SK-N-SH (cell line): ENCODE measurements at regions not wholly inside any gene's neighbourhood (a gene's known extent, or its start where the extent isn't known, plus 50 kb on each side); places are given as distances from the start of the nearest gene placed in this dataset.
A peak's percentile ranks its signal among the peaks of the same experiment; 100 is the strongest.

Experiments used
- CTCF ChIA-PET: fragments of 300-600, 350-600 bp; formaldehyde crosslinking; extraction: SDS; loops from one replicate; lab custom pipeline; 2021; lab: Yijun Ruan, JAX
- POLR2A ChIA-PET: fragments of 350-600 bp; sonication (Branson Sonifier 250); formaldehyde crosslinking; extraction: SDS; loops from one replicate; lab custom pipeline; 2020; ENCODE audit warnings: antibody characterized with exemption, inconsistent platforms; lab: Yijun Ruan, JAX
- DNase-seq: peaks from one replicate; pipeline ENCODE4 v3.0.0; 2012
- H2AFZ ChIP-seq: fragments of 200-600 bp; sonication (generic); 2 replicates; pipeline ENCODE4 v1.8.1; 2016; ENCODE audit warnings: antibody characterized with exemption, mild to moderate bottlenecking, low read depth
- H3F3A ChIP-seq: fragments of 200-600 bp; sonication (generic); replicated peaks from 2 replicates; pipeline ENCODE3; 2016; ENCODE audit warnings: antibody characterized with exemption, mild to moderate bottlenecking; ENCODE audit not compliant: insufficient read depth
- H3K27ac ChIP-seq, 2 experiments: fragments of 200-500 bp in 1 of 2; fragments of 200-600 bp in 1 of 2; sonication (Bioruptor generic) in 1 of 2; sonication (generic), shearing (Covaris generic) in 1 of 2; 2 replicates each; pipeline versions ENCODE4 v1.5.1 to v1.6.1; 2014 to 2016; ENCODE audit warnings: low read depth in 2 of 2, inconsistent platforms in 1 of 2, low read length in 1 of 2, mild to moderate bottlenecking in 1 of 2, mixed read lengths in 1 of 2
- H3K27me3 ChIP-seq: fragments of 200-600 bp; sonication (generic), shearing (Covaris generic); 2 replicates; pipeline ENCODE4 v1.6.1; 2016; ENCODE audit warnings: mixed run types; ENCODE audit not compliant: insufficient read depth
- H3K36me3 ChIP-seq, 2 experiments: fragments of 200-500 bp in 1 of 2; fragments of 200-600 bp in 1 of 2; sonication (Bioruptor generic) in 1 of 2; sonication (generic) in 1 of 2; replicated peaks in 1 of 2; 2 replicates each; pipeline versions ENCODE3 to v1.5.1; 2014 to 2016; ENCODE audit warnings: low read length in 1 of 2, mild to moderate bottlenecking in 1 of 2; ENCODE audit not compliant: insufficient read depth in 2 of 2, control insufficient read depth in 1 of 2
- H3K4me1 ChIP-seq, 2 experiments: fragments of 200-500 bp in 1 of 2; fragments of 200-600 bp in 1 of 2; sonication (Bioruptor generic) in 1 of 2; sonication (generic), shearing (Covaris generic) in 1 of 2; 2 replicates each; pipeline versions ENCODE4 v1.5.1 to v1.6.1; 2014 to 2016; ENCODE audit warnings: low read depth in 1 of 2, low read length in 1 of 2, mixed run types in 1 of 2; ENCODE audit not compliant: insufficient read depth in 2 of 2, control insufficient read depth in 1 of 2
- H3K4me2 ChIP-seq: fragments of 200-600 bp; sonication (generic), shearing (Covaris generic); 2 replicates; pipeline ENCODE4 v1.6.1; 2017; ENCODE audit warnings: mixed run types
- H3K4me3 ChIP-seq, 2 experiments: fragments of 200-500 bp in 1 of 2; fragments of 200-600 bp in 1 of 2; sonication (Bioruptor generic) in 1 of 2; sonication (generic), shearing (Covaris generic) in 1 of 2; 2 replicates each; pipeline versions ENCODE4 v1.5.1 to v1.8.1; 2014 to 2016; ENCODE audit warnings: low read depth in 2 of 2, inconsistent platforms in 1 of 2, low read length in 1 of 2, mild to moderate bottlenecking in 1 of 2, mixed read lengths in 1 of 2, moderate library complexity in 1 of 2
- H3K79me2 ChIP-seq: fragments of 200-600 bp; sonication (generic); 2 replicates; pipeline ENCODE4 v1.8.1; 2017; ENCODE audit warnings: mild to moderate bottlenecking; ENCODE audit not compliant: insufficient read depth
- H3K9ac ChIP-seq: fragments of 200-600 bp; sonication (generic); 2 replicates; pipeline ENCODE4 v1.6.1; 2017; ENCODE audit warnings: mixed run types
- H3K9me2 ChIP-seq: fragments of 200-600 bp; sonication (generic); 2 replicates; pipeline ENCODE4 v1.6.1; 2017; ENCODE audit warnings: mixed run types
- H3K9me3 ChIP-seq: fragments of 200-600 bp; sonication (generic); 2 replicates; pipeline ENCODE4 v1.6.1; 2017; ENCODE audit warnings: mixed run types, mild to moderate bottlenecking, moderate library complexity
- H4K20me1 ChIP-seq: fragments of 200-600 bp; sonication (generic); 2 replicates; pipeline ENCODE4 v1.6.1; 2017; ENCODE audit warnings: mild to moderate bottlenecking, mixed run types; ENCODE audit not compliant: insufficient read depth
- CHD2 ChIP-seq: fragments of 150-350 bp; IDR thresholded peaks from 2 replicates; pipeline ENCODE4 v1.6.1; 2018; ENCODE audit warnings: low read length; ENCODE audit not compliant: partially characterized antibody
- EP300 ChIP-seq, 2 experiments: IDR thresholded peaks; 2 replicates each; pipeline versions ENCODE4 v1.4.0 to v1.6.1; 2012; ENCODE audit warnings: borderline replicate concordance in 1 of 2, low read depth in 1 of 2, low read length in 1 of 2
- EZH2phosphoT487 ChIP-seq: fragments of 200-600 bp; sonication (generic); IDR thresholded peaks from 2 replicates; pipeline ENCODE4 v1.6.1; 2017; ENCODE audit warnings: low read depth, mixed run types, mild to moderate bottlenecking, antibody characterized with exemption, moderate library complexity, borderline replicate concordance
- FOSL2 ChIP-seq: IDR thresholded peaks from 2 replicates; pipeline ENCODE4 v1.4.0; 2012; ENCODE audit warnings: low read depth, mild to moderate bottlenecking, moderate library complexity, borderline replicate concordance
- FOXJ3 ChIP-seq: sonication (generic); formaldehyde crosslinking; IDR thresholded peaks from 2 replicates; pipeline ENCODE4 v1.5.1; 2020; ENCODE audit warnings: mild to moderate bottlenecking, missing genetic modification reagents
- GATA2 ChIP-seq: sonication (generic); formaldehyde crosslinking; IDR thresholded peaks from 2 replicates; pipeline ENCODE4 v1.5.0; 2020; ENCODE audit warnings: mild to moderate bottlenecking, missing genetic modification reagents
- IRF3 ChIP-seq: fragments of 150-350 bp; IDR thresholded peaks from 2 replicates; pipeline ENCODE4 v1.6.1; 2016; ENCODE audit warnings: mild to moderate bottlenecking, low read depth, low read length
- JUND ChIP-seq: IDR thresholded peaks from 2 replicates; pipeline ENCODE4 v1.4.0; 2012
- MEF2A ChIP-seq: IDR thresholded peaks from 2 replicates; pipeline ENCODE4 v1.4.0; 2012; ENCODE audit warnings: low read depth, borderline replicate concordance
- NFIC ChIP-seq: IDR thresholded peaks from 2 replicates; pipeline ENCODE4 v1.4.0; 2012; ENCODE audit warnings: borderline replicate concordance
- NRF1 ChIP-seq: IDR thresholded peaks from 2 replicates; pipeline ENCODE4 v1.6.1; 2012; ENCODE audit warnings: low read depth, mild to moderate bottlenecking, low read length
- POLR2AphosphoS5 ChIP-seq: IDR thresholded peaks from 2 replicates; pipeline ENCODE4 v1.6.1; 2012; ENCODE audit warnings: low read depth, low read length
- RAD21 ChIP-seq: IDR thresholded peaks from 2 replicates; pipeline ENCODE4 v1.6.1; 2012; ENCODE audit warnings: mild to moderate bottlenecking, low read length
- RFX5 ChIP-seq: IDR thresholded peaks from 2 replicates; pipeline ENCODE4 v1.6.1; 2012; ENCODE audit warnings: mild to moderate bottlenecking, improper control_type of control experiment, low read length
- RXRA ChIP-seq: IDR thresholded peaks from 2 replicates; pipeline ENCODE4 v1.4.0; 2012; ENCODE audit warnings: low read depth, mild to moderate bottlenecking, borderline replicate concordance
- TCF12 ChIP-seq: IDR thresholded peaks from 2 replicates; pipeline ENCODE4 v1.4.0; 2012
- WGBS: methylation state at CpG from one replicate; pipeline ENCODE4 v1.1.6; 2017; ENCODE audit warnings: low lambda C conversion rate; 5-methylcytosine and 5-hydroxymethylcytosine counted together
- TF ChIP-seq, protein P1 (sequence below): IDR thresholded peaks from 2 replicates; pipeline ENCODE4 v1.4.0; 2012; ENCODE audit warnings: low read depth, borderline replicate concordance
- TF ChIP-seq, protein P2 (sequence below): IDR thresholded peaks from 2 replicates; pipeline ENCODE4 v1.6.1; 2012; ENCODE audit warnings: mild to moderate bottlenecking, low read depth, low read length, moderate library complexity
- TF ChIP-seq, protein P3 (sequence below): IDR thresholded peaks from 2 replicates; pipeline ENCODE4; 2012

GRCh38 chr4:106541253-106541652 is 172.7 kb upstream of the GIMD1 start:
- Histone ChIP-seq H3K27ac (peak overlapping the region; percentile 71 to 78; a peak in 3 of 4 replicates), H3K4me1 (peaks cover 0 to 11% of the 10 kb centered on the region in 2 experiments; a peak in 1 of 4 replicates), H4K20me1 (no peaks in the 10 kb centered on the region), H3K27me3 (no peaks in the 10 kb centered on the region), H3K4me2 (peak overlapping the region; percentile 70), H3K9ac (peak overlapping the region; percentile 33; the same call in 1 of the 2 replicates), H3K36me3 (no peaks in the 10 kb centered on the region), H3K9me2 (no peaks in the 10 kb centered on the region), H3F3A (peaks cover 14% of the 10 kb centered on the region), H3K9me3 (no peaks in the 10 kb centered on the region), H2AFZ (peak overlapping the region; percentile 37; the same call in 1 of the 2 replicates), H3K4me3 (peak overlapping the region in 1 of 2 experiments; percentile 47; a peak in 3 of 4 replicates), H3K79me2 (no peaks in the 10 kb centered on the region)
- ChIA-PET POLR2A (no interaction called here), CTCF (no interaction called here)
- 9% methylated on average over 2 of the region's 2 CpGs for WGBS
- no peak for DNase-seq
- TF ChIP-seq NFIC (peak; percentile 4; the same call in 1 of the 2 replicates), NRF1 (no peak), EP300 (IDR thresholded peaks at IDR 0.05; ENCODE audit: borderline replicate concordance in 1 of 2, low read depth in 1 of 2, low read length in 1 of 2) (peak in 1 of 2 experiments; percentile 62; a peak in 1 of 4 replicates), POLR2AphosphoS5 (peak; percentile 53; the same call in 1 of the 2 replicates), RFX5 (no peak), JUND (peak; percentile 91), FOSL2 (peak; percentile 93), RXRA (peak; percentile 55; the same call in 1 of the 2 replicates), MEF2A (peak; percentile 98), TCF12 (peak; percentile 76)
- TF ChIP-seq, protein P1, sequence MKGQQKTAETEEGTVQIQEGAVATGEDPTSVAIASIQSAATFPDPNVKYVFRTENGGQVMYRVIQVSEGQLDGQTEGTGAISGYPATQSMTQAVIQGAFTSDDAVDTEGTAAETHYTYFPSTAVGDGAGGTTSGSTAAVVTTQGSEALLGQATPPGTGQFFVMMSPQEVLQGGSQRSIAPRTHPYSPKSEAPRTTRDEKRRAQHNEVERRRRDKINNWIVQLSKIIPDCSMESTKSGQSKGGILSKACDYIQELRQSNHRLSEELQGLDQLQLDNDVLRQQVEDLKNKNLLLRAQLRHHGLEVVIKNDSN, result no peak

GRCh38 chr4:106530821-106531220 is 162.2 kb upstream of the GIMD1 start:
- Histone ChIP-seq H3K79me2 (no peaks in the 10 kb centered on the region), H4K20me1 (no peaks in the 10 kb centered on the region), H3K9me2 (no peaks in the 10 kb centered on the region), H3K4me2 (peak overlapping the region; percentile 44), H3K9me3 (no peaks in the 10 kb centered on the region), H3K4me1 (peaks cover 0 to 19% of the 10 kb centered on the region in 2 experiments; a peak in 2 of 4 replicates), H3K36me3 (no peaks in the 10 kb centered on the region), H3F3A (peaks cover 25% of the 10 kb centered on the region), H3K27me3 (no peaks in the 10 kb centered on the region), H2AFZ (peak overlapping the region; percentile 68; the same call in 1 of the 2 replicates), H3K9ac (peak overlapping the region; percentile 13; the same call in 1 of the 2 replicates), H3K27ac (peak overlapping the region; percentile 77 to 91; a peak in 3 of 4 replicates), H3K4me3 (no peak overlapping the region)
- ChIA-PET CTCF (no interaction called here), POLR2A (no interaction called here)
- no peak for DNase-seq
- TF ChIP-seq GATA2 (CRISPR knock-in tag), result no peak
- TF ChIP-seq, protein P2, sequence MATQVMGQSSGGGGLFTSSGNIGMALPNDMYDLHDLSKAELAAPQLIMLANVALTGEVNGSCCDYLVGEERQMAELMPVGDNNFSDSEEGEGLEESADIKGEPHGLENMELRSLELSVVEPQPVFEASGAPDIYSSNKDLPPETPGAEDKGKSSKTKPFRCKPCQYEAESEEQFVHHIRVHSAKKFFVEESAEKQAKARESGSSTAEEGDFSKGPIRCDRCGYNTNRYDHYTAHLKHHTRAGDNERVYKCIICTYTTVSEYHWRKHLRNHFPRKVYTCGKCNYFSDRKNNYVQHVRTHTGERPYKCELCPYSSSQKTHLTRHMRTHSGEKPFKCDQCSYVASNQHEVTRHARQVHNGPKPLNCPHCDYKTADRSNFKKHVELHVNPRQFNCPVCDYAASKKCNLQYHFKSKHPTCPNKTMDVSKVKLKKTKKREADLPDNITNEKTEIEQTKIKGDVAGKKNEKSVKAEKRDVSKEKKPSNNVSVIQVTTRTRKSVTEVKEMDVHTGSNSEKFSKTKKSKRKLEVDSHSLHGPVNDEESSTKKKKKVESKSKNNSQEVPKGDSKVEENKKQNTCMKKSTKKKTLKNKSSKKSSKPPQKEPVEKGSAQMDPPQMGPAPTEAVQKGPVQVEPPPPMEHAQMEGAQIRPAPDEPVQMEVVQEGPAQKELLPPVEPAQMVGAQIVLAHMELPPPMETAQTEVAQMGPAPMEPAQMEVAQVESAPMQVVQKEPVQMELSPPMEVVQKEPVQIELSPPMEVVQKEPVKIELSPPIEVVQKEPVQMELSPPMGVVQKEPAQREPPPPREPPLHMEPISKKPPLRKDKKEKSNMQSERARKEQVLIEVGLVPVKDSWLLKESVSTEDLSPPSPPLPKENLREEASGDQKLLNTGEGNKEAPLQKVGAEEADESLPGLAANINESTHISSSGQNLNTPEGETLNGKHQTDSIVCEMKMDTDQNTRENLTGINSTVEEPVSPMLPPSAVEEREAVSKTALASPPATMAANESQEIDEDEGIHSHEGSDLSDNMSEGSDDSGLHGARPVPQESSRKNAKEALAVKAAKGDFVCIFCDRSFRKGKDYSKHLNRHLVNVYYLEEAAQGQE, result no peak
- TF ChIP-seq MEF2A, result no peak
- TF ChIP-seq FOXJ3 (CRISPR knock-in tag), result no peak
- peak in 1 of 2 experiments; percentile 18; a peak in 1 of 4 replicates for TF ChIP-seq EP300 (IDR thresholded peaks at IDR 0.05; ENCODE audit: borderline replicate concordance in 1 of 2, low read depth in 1 of 2, low read length in 1 of 2)
- no peak for TF ChIP-seq FOSL2
- TF ChIP-seq EZH2phosphoT487, result no peak
- TF ChIP-seq, protein P1, result no peak
- TF ChIP-seq IRF3, result no peak
- TF ChIP-seq NRF1, result no peak
- no peak for TF ChIP-seq RAD21
- TF ChIP-seq, protein P3, sequence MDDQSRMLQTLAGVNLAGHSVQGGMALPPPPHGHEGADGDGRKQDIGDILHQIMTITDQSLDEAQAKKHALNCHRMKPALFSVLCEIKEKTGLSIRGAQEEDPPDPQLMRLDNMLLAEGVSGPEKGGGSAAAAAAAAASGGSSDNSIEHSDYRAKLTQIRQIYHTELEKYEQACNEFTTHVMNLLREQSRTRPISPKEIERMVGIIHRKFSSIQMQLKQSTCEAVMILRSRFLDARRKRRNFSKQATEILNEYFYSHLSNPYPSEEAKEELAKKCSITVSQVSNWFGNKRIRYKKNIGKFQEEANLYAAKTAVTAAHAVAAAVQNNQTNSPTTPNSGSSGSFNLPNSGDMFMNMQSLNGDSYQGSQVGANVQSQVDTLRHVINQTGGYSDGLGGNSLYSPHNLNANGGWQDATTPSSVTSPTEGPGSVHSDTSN, result peak; percentile 21; the same call in 1 of the 2 replicates
- no peak for TF ChIP-seq CHD2
- peak; percentile 38 for TF ChIP-seq TCF12
